8988T (cell line): ENCODE measurements at regions not wholly inside any gene's neighbourhood (a gene's known extent, or its start where the extent isn't known, plus 50 kb on each side); places are given as distances from the start of the nearest gene placed in this dataset.

Source experiments
- DNase-seq: peaks from one replicate; pipeline ENCODE4 v3.0.0; 2011

DNA sequence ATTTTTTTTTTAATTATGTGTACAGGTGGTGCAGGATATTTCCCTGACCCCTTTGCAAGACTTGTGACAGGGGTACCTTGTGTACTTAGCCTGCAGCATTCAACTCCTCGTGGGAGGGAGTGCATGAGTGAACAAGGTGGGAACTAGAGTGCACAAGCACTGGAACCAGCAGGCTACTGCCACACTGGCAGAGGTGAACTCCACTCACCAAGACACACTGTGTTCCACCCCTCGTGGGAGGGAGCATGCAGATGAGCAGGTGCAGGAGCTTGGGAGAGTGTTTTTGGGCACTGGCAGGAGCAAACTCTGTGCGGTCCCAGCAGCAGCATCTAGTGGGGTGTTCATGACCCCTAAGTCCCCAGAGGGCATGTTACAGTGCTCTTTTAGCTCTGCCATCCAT lies 282.7 kb upstream of the PLET1 start:
- DNase-seq: no peak

GRCh38 chr11:112548641-112549040 lies 288.0 kb upstream of the PLET1 start:
- no peak for DNase-seq

GRCh38 chr11:112553205-112553731 lies 292.6 kb upstream of the PLET1 start:
- DNase-seq: no peak

- no peak for DNase-seq
These were observed 293.9 kb upstream of the PLET1 start for GRCh38 chr11:112554586-112554985.

- peak; percentile 51 for DNase-seq
These were observed 295.1 kb upstream of the PLET1 start for GRCh38 chr11:112555491-112556364.

DNA sequence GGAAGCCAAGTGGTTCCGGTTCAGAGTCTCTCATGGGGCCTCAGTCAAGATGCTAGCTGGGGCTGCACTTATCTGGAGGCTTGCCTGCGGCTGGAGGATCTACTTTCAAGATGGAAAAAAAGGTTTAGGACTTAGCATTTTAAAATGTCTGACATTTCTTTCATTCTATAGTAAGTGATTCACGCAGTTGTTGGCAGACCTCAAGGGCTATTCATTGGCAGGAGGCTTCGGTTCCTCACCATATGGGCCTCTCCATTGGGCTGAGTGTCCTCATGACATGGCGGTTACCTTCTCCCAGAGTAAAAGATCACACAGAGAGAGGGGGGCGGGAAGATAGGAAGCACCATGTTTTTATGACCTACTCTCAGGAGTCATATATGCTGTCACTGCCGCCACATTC lies 298.0 kb upstream of the PLET1 start:
- DNase-seq: no peak

- DNase-seq: no peak
These were observed 303.1 kb upstream of the PLET1 start for GRCh38 chr11:112563808-112564207.

DNA sequence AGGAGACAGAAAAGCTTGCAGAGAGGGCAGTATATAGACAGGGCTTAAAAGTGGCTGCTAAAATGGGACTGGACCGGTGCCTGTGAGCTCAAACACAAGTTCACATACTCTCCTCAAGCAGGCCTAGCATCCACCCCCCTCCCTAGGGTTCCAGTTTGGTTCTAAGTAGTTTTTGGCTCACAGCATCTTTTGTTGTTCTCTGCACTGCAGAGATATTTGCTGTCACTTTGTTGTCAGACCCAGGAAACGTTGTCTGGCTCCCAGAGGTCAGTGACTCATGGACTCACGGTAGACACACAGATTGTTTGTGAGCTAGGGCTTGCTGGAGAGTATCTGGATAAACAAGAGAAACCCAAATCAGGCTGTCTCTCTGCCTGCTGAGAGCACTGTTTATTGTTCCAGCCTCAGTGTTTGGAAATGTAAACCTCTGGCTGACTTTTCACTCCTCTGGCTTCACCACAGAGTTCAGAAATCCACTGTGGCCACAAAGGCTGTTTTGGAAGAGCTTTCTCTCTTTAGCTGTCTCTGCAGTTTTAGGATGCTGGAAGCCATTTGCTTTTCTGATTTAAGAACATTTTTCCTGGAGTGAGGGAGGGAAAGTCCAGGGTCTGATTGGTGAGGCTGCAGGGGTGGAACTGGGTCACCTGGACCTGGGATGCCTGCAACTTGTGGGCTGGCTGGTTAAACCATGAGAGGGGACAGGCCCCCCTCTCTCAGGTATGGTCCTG lies 303.7 kb upstream of the PLET1 start:
- DNase-seq: no peak

GRCh38 chr11:112565551-112565950 lies 304.9 kb upstream of the PLET1 start:
- no peak for DNase-seq

GRCh38 chr11:112566124-112566523 lies 305.5 kb upstream of the PLET1 start:
- no peak for DNase-seq

GRCh38 chr11:112570333-112570732 lies 309.7 kb upstream of the PLET1 start:
- no peak for DNase-seq

DNA sequence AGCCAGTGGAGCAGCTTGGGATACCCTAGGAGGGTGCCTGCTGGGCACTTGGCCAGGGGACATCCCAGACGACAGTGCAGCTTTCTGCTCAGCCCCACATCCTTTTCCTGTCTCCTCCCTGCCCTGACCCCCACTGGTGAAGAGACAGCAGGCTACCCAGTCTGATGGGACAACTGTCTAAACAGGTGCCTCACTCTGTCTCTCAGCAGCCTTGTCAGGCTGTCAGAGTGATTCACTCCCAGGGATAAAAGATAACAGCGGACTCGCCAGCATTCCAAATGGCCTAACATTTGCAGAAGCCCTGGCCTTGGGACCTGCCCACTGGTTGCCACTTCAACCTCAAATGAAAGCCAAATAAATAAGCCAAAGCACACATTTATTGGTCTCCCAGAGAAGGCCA lies 318.6 kb upstream of the PLET1 start:
- no peak for DNase-seq

DNA sequence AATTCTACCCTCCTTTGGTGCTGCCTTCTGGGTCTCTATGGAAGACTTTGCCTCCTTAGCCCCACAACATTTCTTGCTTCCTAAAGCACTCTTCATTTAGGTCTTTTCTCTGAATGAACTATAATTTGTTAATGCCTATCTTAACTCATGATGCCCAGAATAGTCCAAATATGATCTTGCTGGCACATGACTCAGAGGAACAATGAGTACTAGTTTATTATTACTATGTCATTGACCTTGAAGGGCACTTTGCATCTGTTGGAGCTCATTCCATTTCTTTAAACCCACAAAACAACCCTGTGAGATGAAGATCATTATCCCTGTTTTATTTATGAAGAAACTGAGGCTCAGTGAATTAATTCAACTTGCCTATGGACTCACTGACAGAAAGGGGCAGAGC lies 320.2 kb upstream of the PLET1 start:
- DNase-seq: no peak

DNA sequence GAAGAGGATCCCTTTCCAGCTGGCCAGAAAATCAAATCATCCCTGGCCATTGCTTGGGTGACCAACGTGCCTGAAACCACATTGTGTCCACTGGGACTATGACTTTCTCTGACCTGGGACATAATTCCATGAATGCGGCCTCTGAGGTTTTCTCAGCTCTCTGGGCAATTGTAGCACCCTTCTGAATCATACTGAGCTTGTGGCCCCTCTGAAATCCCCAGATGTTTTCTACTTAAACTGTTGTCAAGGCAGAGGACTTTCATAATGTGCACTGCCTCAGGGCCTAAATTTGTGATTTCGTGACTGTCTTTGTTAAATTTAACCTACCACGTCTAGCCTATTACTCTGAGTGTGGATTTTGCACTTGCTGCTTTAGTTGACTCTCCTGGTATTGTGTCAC lies 321.1 kb upstream of the PLET1 start:
- no peak for DNase-seq

- no peak for DNase-seq
These were observed 321.7 kb upstream of the PLET1 start for GRCh38 chr11:112582366-112582765.

DNA sequence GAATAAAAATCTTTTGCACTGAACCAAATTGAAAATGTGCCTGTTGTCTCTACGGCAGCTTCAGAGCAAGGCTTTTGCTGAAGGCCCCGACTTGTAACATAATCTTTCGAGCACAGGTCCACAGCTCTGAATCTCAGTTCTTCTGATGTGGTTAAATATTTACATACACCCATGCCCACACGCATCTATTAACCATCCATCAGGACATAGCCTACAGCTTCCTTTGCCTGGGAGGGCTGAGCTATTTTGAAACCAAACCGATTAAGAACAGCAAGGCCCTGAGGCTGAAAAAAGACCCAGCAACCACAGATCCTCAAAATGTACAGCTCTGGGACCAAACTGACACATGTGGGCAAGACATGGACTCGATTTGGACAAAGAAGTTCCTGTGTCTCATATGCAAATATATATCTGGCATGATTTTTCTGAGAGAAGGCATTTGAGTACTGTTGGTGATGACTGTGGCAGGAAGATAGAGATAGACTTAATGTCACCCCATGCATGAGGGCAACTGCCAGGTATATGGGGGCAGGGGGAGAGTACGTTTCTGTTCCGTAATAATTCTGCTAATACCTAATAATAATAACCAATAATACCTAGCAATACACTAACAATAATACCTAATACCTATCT lies 322.7 kb upstream of the PLET1 start:
- no peak for DNase-seq

DNA sequence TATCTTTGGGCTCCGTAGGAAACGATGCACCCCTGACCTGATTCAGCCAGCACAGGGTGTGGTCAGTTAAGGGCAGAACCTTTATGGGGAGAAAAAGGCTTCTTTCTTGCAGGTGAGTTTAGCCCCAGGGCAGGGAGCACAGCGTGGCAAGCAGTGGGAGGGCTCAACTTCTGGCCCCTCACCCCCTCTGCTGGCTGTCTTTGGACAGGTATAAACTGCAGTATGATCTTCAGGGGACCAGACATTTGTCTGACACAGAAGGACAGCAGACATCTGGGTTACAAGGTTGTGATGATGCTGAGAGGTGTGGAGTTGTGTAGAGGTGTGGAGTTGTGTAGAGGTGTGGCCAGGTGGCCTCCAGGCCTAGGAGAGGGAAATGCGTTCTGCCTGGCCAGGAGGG lies 324.0 kb upstream of the PLET1 start:
- no peak for DNase-seq

- DNase-seq: no peak
These were observed 327.0 kb upstream of the PLET1 start for GRCh38 chr11:112587664-112588063.

DNA sequence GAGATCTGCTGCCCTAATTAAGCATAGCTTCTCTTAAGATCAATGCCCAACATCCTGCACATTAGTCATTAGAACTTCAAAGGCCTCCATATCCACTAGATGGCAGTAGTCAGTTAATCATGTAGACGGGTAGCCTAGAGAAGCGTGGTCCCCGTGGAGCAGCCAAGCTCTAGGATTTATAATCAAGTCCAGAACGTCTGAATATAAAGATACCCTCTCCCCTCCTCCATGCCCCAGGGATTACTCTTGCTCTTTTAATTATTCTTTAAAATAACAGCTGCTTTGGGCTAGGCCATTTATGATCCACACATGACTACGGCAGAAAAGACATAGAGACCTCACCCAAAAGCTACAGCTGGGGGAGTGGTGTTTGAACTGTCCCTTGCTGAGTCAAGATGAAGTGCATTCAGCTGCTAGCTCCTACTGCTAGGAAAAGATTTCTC lies 327.6 kb upstream of the PLET1 start:
- peak; percentile 34 for DNase-seq

DNA sequence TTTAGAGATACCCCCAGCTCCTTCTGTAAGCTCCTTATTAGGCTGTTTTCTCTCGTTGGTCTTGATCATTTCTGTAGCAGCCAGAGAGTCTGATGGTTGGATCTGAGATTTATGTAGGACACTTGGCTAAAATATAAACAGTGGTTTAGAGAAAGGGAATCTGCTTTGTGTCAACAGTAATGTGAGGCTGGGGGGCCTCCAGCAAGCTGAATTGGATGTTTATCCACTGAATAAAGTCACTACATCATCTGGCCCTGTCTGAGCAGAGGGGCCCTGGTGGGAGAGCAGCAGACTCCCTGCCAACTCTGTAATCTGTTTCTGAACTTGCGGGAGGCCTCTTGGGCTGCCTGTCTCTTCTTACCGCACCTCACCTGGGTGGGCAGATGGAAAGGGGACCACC lies 328.5 kb upstream of the PLET1 start:
- DNase-seq: no peak

DNA sequence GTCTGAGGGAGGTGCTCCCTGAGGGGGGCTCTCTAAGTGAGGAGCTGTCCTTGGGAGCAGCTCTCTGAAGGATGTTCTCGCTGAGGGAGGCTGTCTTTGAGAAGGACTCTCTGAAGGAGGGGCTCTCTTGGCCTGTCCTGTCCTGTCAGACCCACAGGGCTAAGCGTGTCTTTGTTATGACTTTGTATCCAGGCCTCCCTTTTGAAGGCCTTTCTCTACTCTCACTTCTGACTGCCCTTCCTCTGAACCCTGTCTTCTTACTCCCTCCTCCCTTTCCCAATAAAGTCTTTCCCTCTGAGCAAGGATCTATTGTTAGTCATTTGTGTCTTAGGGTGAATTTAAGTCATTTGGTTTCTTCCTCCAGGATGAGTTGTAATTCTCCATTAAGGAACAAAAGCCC lies 330.1 kb upstream of the PLET1 start:
- DNase-seq: no peak

- DNase-seq: no peak
These were observed 332.8 kb upstream of the PLET1 start for GRCh38 chr11:112593440-112593839.

- no peak for DNase-seq
These were observed 335.7 kb upstream of the PLET1 start for GRCh38 chr11:112596324-112596723.
